Keratinocyte (primary cell): ENCODE measurements at regions not wholly inside any gene's neighbourhood (a gene's known extent, or its start where the extent isn't known, plus 50 kb on each side); places are given as distances from the start of the nearest gene placed in this dataset.

Experiments
- DNase-seq: peaks from one replicate; pipeline ENCODE4 v3.0.0-alpha.2; 2011; ENCODE audit warnings: low read depth, missing footprints, low spot score
- FAIRE-seq: peaks from 2 replicates; lab custom pipeline; 2011; peaks lifted over from hg19 to GRCh38; lab: Jason Lieb, UNC
- H2AFZ ChIP-seq: 2 replicates; pipeline ENCODE4 v1.6.0; 2012; ENCODE audit warnings: low read length, control low read depth, inconsistent platforms; ENCODE audit not compliant: control insufficient read depth
- H3K27ac ChIP-seq: 2 replicates; pipeline ENCODE4 v1.5.1; 2011; ENCODE audit warnings: low read length; ENCODE audit not compliant: control insufficient read depth, insufficient read depth
- H3K27me3 ChIP-seq: 3 replicates; pipeline ENCODE4 v1.6.0; 2011; ENCODE audit warnings: low read length; ENCODE audit not compliant: control insufficient read depth, insufficient read depth; ENCODE audit errors: extremely low read depth
- H3K36me3 ChIP-seq, 2 experiments: 2 replicates in 1 of 2; 3 replicates in 1 of 2; pipeline ENCODE4 v1.5.1; 2011; ENCODE audit warnings: low read length in 2 of 2, mild to moderate bottlenecking in 1 of 2; ENCODE audit not compliant: control insufficient read depth in 2 of 2, insufficient read depth in 2 of 2; ENCODE audit errors: extremely low read depth in 1 of 2
- H3K4me1 ChIP-seq: 3 replicates; pipeline ENCODE4 v1.5.1; 2011; ENCODE audit warnings: low read length; ENCODE audit not compliant: control insufficient read depth, insufficient read depth; ENCODE audit errors: extremely low read depth
- H3K4me2 ChIP-seq: 3 replicates; pipeline ENCODE4 v1.6.0; 2011; ENCODE audit warnings: low read depth, low read length; ENCODE audit not compliant: control insufficient read depth, insufficient read depth; ENCODE audit errors: extremely low read depth
- H3K4me3 ChIP-seq, 3 experiments: fragments of 200-600 bp in 1 of 3; sonication (generic) in 1 of 3; 2 replicates in 2 of 3; 3 replicates in 1 of 3; pipeline ENCODE4 v1.5.1; 2011 to 2016; ENCODE audit warnings: low read length in 3 of 3, mild to moderate bottlenecking in 3 of 3, control low read depth in 2 of 3, inconsistent platforms in 1 of 3, low read depth in 1 of 3, mixed read lengths in 1 of 3, mixed run types in 1 of 3, moderate library complexity in 1 of 3; ENCODE audit not compliant: control insufficient read depth in 2 of 3, insufficient read depth in 2 of 3; ENCODE audit errors: extremely low read depth in 1 of 3
- H3K79me2 ChIP-seq: 2 replicates; pipeline ENCODE4 v1.6.0; 2012; ENCODE audit warnings: low read length; ENCODE audit not compliant: control insufficient read depth, insufficient read depth
- H3K9ac ChIP-seq: 3 replicates; pipeline ENCODE4 v1.6.0; 2011; ENCODE audit warnings: low read length; ENCODE audit not compliant: control insufficient read depth, insufficient read depth; ENCODE audit errors: extremely low read depth
- H3K9me1 ChIP-seq: 3 replicates; pipeline ENCODE4 v1.6.0; 2011; ENCODE audit warnings: low read length; ENCODE audit not compliant: control insufficient read depth, insufficient read depth; ENCODE audit errors: extremely low read depth
- H3K9me3 ChIP-seq: 2 replicates; pipeline ENCODE4 v1.5.1; 2012; ENCODE audit warnings: low read depth, low read length; ENCODE audit not compliant: control insufficient read depth
- H4K20me1 ChIP-seq: 3 replicates; pipeline ENCODE4 v1.6.0; 2011; ENCODE audit warnings: low read length; ENCODE audit not compliant: control insufficient read depth, insufficient read depth; ENCODE audit errors: extremely low read depth
- CTCF ChIP-seq, 3 experiments: IDR thresholded peaks in 1 of 3; conservative IDR thresholded peaks in 1 of 3; optimal IDR thresholded peaks in 1 of 3; 2 replicates in 2 of 3; 3 replicates in 1 of 3; pipeline versions ENCODE3 to v1.5.1; 2011; ENCODE audit warnings: low read length in 3 of 3, mild to moderate bottlenecking in 3 of 3, moderate library complexity in 2 of 3, control low read depth in 1 of 3, inconsistent platforms in 1 of 3; ENCODE audit not compliant: insufficient read depth in 2 of 3; ENCODE audit errors: extremely low read depth in 1 of 3
- EZH2 ChIP-seq: IDR thresholded peaks from one replicate; pipeline ENCODE4 v1.6.1; 2012; ENCODE audit warnings: inconsistent platforms, mild to moderate bottlenecking, low read length, moderate library complexity
- dilution Hi-C: fragments of 300-500 bp; cut with MboI; formaldehyde crosslinking; loops from one replicate; pipeline ENCODE4 v1.7.0; 2020; ENCODE audit warnings: low sequenced_read_pairs; ENCODE audit not compliant: extremely low pct_ligation_motif_present

DNA sequence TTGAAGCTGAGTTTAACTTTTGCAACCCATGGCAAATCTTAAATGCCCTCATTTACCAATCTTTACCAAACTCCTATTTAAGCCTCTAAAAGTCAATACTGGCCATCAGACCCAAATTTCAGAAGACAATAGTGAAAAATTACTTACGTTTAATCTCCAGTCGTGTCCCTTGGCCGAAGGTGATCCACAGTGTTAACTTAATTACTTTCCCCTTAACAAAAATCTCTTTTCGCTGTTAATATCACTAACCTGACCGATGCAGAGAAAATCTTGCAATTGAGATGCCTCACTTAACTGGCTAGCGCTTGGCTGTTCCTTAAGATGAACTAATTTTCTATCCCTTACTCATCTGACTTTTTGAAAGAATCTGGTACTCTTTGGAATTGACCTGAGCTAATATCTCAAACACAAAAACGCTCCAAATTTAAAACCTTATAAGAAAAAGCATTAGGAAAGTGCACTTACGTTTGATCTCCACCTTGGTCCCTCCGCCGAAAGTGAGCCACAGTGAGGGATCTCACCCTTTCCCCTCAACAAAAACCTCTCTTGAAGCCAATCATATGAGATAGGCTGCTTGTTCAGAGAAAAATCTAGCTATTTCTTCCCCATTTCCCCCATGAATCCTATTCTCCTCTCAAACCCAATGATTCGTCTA lies 169.1 kb downstream of the RPIA start:
- FAIRE-seq (no peak), DNase-seq (no peak)
- Histone ChIP-seq H3K36me3 (no peaks in the 10 kb centered on the region), H3K9me1 (no peaks in the 10 kb centered on the region), H3K79me2 (no peaks in the 10 kb centered on the region), H3K9me3 (no peaks in the 10 kb centered on the region), H3K4me3 (no peak overlapping the region), H3K4me1 (no peaks in the 10 kb centered on the region), H3K27ac (no peak overlapping the region), H4K20me1 (no peaks in the 10 kb centered on the region), H3K4me2 (no peak overlapping the region), H3K9ac (no peak overlapping the region), H3K27me3 (no peaks in the 10 kb centered on the region), H2AFZ (no peak overlapping the region)
- dilution Hi-C loops, result no loop called here
- no peak for TF ChIP-seq CTCF (optimal IDR thresholded peaks at IDR 0.05 in 1 of 3, IDR thresholded peaks at IDR 0.05 in 1 of 3, conservative IDR thresholded peaks at IDR 0.05 in 1 of 3; ENCODE audit: extremely low read depth in 1 of 3, insufficient read depth in 2 of 3, low read length in 3 of 3)
- TF ChIP-seq EZH2, result no peak

DNA sequence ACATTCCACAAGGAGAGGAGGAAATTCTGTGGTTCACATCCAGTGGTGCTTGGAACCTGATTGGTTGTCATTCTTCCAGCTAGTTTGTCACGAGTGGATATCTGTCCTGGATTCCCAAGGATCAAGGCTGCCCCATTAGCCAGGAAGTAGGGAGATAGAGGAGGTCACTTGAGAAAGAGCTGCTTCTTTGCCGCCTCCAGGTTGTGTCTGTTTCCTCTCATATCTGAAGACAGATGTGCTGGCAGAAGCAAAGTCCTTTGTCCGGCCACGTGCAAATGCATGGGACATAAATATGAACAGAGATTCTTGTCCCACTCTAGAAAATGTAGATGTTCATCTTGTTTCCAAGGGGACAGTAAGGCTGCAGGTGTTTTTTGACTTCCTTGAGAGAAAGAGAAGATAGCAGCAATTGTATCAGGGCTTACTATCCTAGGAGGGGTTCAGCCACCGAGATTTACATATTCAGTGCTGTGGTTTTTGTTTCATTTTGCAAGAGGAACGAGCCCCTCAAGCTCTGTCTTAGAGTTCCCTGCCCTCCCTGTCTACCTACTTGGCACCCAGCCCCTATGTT lies 174.4 kb downstream of the RPIA start:
- H3K79me2 ChIP-seq, result no peaks in the 10 kb centered on the region
- H3K27ac ChIP-seq, result no peak overlapping the region
- DNase-seq (no peak), FAIRE-seq (no peak)
- H3K9me1 ChIP-seq, result no peaks in the 10 kb centered on the region
- H3K36me3 ChIP-seq, result no peaks in the 10 kb centered on the region
- H3K27me3 ChIP-seq, result no peaks in the 10 kb centered on the region
- no peak overlapping the region for H3K4me3 ChIP-seq
- no peaks in the 10 kb centered on the region for H4K20me1 ChIP-seq
- no peak overlapping the region for H3K4me2 ChIP-seq
- no peaks in the 10 kb centered on the region for H3K9me3 ChIP-seq
- no peaks in the 10 kb centered on the region for H3K4me1 ChIP-seq
- no peak overlapping the region for H2AFZ ChIP-seq
- TF ChIP-seq EZH2 (no peak), CTCF (optimal IDR thresholded peaks at IDR 0.05 in 1 of 3, IDR thresholded peaks at IDR 0.05 in 1 of 3, conservative IDR thresholded peaks at IDR 0.05 in 1 of 3; ENCODE audit: extremely low read depth in 1 of 3, insufficient read depth in 2 of 3, low read length in 3 of 3) (no peak)
- no peak overlapping the region for H3K9ac ChIP-seq
- dilution Hi-C loops, result no loop called here
